ENCODE measurements at regions not wholly inside any gene's neighbourhood (a gene's known extent, or its start where the extent isn't known, plus 50 kb on each side); places are given as distances from the start of the nearest gene placed in this dataset.
"Not testable (repeated sequence)": the region's sequence is repeated elsewhere in the genome, so short reads cannot be mapped to it uniquely, and the experiment has no call there.

- no peak for DNase-seq (ENCODE audit: low spot score)
These were observed 461.4 kb upstream of the NOX3 start for GRCh38 chr6:155916846-155917624.

- DNase-seq (ENCODE audit: low spot score), result no peak
These were observed 460.0 kb upstream of the NOX3 start for GRCh38 chr6:155915651-155916050.

- no peak for DNase-seq (ENCODE audit: low spot score)
These were observed 458.2 kb upstream of the NOX3 start for GRCh38 chr6:155913816-155914215.

DNA sequence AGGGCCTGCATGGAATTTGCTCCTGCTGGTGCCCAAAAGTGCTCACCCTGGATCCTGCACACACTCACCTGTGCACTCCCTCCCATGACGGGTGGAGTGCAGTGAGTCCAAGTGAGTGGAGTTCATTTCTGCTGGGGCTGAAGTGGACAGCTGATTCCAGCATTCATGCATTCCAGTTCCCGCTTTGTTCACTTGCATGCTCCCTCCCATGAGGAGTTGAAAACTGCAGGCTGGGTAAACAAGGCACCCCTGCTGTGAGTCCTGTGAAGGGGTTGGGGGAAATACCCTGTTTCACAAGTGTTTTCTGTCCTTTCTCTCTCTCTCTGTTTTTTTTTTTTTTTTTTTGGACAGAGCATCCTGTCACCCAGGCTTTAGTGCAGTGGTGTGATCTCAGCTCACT, 454.1 kb upstream of the NOX3 start:
- no peak for DNase-seq (ENCODE audit: low spot score)

GRCh38 chr6:155895641-155896040, 440.0 kb upstream of the NOX3 start:
- DNase-seq (ENCODE audit: low spot score), result no peak

DNA sequence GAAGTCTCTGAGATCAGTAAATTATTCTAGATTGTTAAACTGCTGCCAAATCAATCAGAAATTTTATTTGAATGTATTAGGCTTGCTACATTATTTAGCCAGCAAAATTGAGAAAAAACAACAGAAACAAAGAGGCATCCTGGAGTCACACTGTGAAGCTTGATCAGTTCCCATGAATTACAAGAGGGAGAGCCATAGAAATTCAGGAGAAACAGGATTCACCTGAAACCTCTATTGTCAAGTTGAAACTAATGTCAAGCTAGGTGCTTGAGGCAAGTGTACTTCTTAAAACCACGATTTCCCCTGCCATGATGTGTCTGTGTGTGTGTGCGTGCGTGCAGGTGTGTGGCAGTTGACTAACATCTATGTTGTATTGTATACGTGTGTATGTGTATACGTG, 439.1 kb upstream of the NOX3 start:
- no peak for DNase-seq (ENCODE audit: low spot score)

DNA sequence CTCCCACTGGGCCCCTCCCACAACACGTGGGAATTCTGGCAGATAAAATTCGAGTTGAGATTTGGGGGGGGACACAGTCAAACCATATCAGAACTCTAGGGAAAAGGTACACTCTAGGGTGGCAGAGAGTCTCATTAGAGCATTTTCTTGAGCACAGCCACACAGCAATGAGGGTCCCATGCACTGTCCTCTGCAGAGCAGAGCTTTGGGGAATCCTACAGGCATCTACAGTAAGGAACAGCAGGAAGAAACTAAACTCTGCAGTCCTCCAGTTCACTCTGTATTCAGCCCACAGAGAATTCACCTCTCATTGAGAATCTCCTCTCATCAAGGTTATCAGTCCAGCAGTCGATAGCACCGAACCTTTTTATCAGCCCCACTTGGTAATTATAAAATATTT, 438.6 kb upstream of the NOX3 start:
- no peak for DNase-seq (ENCODE audit: low spot score)

DNA sequence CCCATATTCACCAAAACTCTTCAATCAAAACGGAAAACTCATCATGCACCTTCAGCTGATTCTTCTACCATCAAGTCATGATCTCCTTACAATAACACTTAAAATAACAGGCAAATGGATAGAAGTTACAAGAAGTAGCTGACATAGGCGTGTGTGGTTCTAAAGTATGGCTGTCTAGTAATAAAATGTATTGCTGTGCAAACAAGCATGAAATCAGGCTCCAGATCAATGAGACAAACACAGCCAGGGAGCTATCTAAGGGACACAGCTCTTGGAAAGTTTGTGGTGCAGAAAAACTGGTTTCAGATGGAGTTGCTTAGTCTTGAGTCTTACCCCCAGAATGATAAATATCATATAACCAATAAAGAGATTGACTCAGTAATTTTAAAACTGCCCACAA, 434.8 kb upstream of the NOX3 start:
- DNase-seq (ENCODE audit: low spot score), result no peak

DNA sequence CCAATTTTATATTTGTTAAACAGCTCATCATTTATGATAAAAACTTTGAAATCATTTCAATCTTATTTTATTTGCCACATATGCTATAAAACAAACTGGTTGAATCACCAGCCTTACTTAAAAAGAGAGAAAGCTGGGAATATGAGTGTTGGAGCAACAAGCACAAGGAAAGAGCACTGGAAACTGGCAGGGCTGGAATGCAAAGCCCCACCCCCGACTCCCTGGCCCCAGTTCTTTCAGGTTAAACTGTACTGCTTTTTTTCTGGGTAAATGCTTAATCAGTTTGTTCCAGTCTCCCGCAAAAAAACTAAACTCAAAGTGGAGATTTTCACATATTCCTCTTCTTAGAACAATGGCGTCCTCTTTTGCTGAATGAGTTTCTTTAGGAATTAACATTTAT, 433.8 kb upstream of the NOX3 start:
- DNase-seq (ENCODE audit: low spot score), result no peak

GRCh38 chr6:155887421-155887820, 431.8 kb upstream of the NOX3 start:
- no peak for DNase-seq (ENCODE audit: low spot score)

GRCh38 chr6:155883741-155884140, 428.1 kb upstream of the NOX3 start:
- no peak for DNase-seq (ENCODE audit: low spot score)

DNA sequence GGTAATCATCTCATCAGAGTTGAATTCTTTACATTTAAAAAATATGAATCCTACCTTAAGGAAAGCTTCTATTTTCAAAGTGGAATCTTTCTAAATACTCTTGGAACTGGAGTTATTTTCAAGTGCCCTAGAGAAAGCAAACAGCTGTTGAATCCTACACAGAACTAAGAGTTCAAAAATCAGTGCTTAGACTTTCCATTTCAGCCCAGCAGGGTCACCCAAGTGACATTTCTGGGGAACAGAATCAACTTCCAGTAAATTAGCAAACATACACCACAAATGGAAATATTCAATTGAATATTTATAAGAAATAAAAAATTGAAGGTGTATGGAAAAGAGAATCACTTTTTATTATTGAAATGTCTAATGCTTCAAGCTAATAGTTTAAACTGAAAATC, 427.7 kb upstream of the NOX3 start:
- DNase-seq (ENCODE audit: low spot score), result no peak

DNA sequence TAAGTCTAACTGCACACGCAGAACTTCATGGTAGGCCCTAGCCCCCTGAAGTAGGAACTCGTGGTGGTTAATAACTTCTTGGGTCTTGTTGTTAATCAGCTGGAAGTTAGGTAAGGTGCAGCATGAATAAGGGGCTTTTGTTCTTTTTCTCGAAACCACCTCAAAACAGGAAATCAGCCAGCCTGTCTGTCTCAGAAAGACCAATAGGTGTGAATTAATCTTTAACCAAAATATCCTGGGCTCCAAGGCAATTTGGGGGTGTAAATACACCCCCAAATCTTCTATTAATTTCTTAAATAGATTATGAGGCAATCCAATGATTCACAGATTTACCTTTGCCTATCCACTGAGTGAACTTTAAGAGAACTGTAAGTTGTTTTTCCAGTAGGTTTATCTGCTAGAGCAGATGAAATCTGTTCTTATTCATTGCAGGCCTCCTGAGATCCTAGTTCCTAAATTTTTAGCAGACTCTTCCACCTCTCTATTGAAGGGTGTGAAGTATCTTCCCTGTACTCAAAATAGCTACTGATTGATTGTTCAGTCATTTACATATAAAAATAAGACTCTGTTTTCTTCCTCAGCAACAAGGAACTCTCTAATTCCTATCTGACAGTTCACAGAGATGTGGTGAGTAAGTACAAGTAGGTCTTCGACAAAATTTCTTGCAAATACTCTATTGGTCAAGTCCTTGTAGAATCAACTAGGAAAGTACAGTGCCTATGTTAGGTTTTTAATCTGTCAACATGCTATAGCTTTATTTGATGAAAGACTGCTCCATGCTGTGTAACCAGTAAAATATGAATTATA, 427.1 kb upstream of the NOX3 start:
- DNase-seq (ENCODE audit: low spot score), result no peak

DNA sequence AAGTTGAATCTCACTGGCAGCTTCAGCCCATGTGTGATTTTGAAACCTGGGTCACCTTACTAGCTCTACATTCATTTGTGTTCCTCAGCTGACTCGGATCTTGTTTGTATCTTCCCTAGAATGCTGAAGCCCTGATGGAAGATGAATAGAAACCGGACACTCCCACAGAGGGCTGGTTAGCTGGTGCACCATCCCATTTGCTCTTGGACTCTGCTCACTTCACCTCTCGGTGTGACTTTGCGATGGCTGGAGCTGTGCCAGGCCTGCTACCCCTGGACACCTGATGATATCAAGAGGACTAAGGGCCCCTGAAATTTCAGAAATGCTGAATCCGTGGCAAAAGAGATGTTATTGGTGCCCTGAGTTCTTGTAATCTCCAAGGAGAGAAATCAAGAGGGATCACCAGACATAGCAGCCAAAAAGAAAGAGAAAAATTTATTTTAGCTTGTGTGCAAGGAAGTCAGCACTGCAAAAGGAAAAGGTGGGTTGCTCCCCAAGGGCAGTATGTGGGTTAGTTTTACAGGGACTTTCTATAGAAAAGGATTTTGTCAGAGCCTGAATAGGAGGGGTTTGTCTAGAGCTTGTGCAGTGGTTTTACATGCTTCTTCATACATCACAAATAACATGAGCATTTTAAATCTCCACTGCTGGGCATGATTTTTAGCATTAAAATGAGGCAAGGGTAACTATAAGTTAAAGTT, 426.3 kb upstream of the NOX3 start:
- no peak for DNase-seq (ENCODE audit: low spot score)

DNA sequence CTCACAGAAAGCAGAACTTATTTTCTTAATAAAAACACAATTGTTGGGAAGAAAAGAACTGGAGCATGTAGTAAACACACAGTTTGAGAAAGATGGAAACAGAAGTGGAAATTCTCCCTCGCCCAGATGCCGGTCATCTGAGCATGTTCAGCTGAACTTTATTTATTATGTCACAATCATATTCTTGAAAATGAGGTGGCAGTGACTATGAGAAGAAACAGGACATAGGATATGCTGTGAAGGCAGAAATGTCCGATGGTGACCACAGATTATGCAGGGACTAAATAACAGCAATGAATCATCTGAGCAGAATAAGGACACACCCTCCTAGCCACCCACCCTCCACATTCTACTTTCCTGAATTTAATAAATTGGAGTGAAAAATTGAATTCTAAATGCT, 425.3 kb upstream of the NOX3 start:
- no peak for DNase-seq (ENCODE audit: low spot score)

DNA sequence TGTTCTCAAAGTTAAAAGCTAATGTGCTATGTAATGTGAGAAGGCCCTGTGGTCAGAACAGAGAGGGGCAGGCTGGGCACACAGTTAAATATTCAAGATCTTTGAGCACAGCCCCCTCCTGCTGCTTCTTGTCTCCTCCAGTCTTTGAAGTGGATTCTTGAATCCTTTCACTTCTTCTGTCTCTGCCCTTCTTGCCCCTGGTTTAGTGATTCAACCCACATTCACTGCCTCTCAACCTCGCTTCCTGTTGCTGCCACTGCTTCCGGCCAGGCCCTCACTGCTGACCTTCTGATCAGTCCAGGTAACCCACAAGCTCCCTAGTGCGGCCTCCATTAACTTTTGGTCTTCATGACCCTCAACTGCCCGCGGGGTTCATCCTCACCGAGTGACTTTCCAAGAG, 417.3 kb upstream of the NOX3 start:
- DNase-seq (ENCODE audit: low spot score), result no peak

GRCh38 chr6:155867682-155868081, 412.0 kb upstream of the NOX3 start:
- no peak for DNase-seq (ENCODE audit: low spot score)

- not testable (repeated sequence) for DNase-seq (ENCODE audit: low spot score)
These were observed 411.2 kb upstream of the NOX3 start for GRCh38 chr6:155866676-155867390.

DNA sequence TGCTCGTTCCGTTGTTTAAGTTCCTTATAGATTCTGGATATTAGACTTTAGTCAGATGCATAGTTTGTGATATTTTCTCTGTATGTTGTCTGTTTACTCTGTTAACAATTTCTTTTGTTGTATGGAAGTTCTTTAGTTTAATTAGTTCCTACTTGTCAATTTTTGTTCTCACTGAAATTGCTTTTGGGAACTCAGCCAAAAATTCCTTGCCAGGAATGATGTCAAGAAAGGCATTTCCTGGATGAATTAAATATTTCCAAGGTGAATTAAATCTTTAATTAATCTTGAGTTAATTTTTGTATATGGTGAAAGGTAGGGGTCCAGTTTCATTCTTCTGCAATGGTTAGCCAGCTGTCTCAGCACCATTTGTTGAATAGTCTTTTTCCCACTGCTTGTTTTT, 406.2 kb upstream of the NOX3 start:
- no peak for DNase-seq (ENCODE audit: low spot score)

- DNase-seq (ENCODE audit: low spot score), result not testable (repeated sequence)
These were observed 403.3 kb upstream of the NOX3 start for GRCh38 chr6:155858906-155859305.

- DNase-seq (ENCODE audit: low spot score), result no peak
These were observed 399.1 kb upstream of the NOX3 start for GRCh38 chr6:155854787-155855186.

DNA sequence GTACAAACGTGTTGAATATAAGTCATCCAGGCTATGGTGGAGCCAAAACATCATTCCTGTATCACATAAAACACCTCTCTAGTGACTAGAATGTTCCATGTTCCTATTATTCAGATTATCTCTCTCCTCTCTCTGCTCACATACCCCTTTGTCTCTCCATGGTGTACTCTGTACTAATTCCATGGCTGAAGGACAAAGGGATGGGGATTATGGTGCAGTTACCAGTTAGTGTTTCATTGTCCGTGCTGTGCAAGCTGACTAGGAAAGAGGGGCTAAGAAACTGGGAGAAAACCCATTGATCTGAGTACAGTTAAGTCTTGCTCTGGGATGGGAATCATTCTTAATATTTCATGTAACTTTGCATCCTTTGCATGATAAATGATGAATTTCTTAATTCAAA, 397.4 kb upstream of the NOX3 start:
- no peak for DNase-seq (ENCODE audit: low spot score)
